Breast epithelium (tissue), 3 donors: ENCODE measurements at regions not wholly inside any gene's neighbourhood (a gene's known extent, or its start where the extent isn't known, plus 50 kb on each side); places are given as distances from the start of the nearest gene placed in this dataset.

Experiments
- POLR2A ChIP-seq: fragments of 450-650 bp; IDR thresholded peaks from one replicate; pipeline ENCODE4 v1.6.1; 2016; ENCODE audit warnings: antibody characterized with exemption, mild to moderate bottlenecking, moderate library complexity
- TF ChIP-seq, protein P1 (sequence below), 3 donors: fragments of 450-650 bp; IDR thresholded peaks; one replicate each; pipeline ENCODE4 v1.5.1; 2016 to 2017; ENCODE audit warnings: antibody characterized with exemption in 3 of 3, mild to moderate bottlenecking in 3 of 3, moderate library complexity in 3 of 3

DNA sequence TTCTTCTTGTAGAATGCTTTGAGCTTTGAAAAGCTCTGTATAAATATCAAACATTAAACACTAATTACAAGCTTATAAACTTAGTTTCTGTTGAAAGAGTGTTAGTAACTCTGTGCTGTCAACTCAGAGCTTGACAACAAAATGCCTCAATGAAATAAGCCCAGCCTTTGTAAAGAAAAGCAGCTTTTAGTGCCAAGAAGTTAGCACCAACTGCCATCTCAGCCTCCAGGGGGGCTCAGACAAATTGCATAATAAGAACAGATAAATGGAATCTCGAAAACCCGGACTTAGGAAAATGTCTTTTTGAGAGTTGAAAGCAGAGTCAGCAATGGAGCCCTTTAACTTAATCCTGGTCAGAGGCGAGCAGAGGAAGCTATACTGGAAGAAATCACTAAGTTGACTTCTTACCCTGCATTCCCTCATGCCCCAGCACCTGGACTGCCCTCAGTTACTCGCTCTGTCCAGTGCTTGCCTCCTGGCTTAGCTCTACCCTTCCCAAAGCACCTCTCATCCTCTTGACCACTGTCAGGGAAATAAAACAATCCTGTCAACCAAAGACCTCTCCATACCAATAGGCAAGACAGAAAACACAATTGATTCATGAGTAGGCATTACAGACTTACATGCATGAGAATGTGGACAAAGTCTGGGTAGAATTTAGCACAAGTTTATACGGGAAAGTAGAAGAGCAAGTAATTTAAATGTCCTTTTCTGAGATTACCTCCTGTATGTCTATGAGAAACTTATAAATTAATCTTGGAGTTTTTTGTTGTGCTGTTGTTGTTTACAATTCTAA is 352.7 kb downstream of the ZNF608 start:
- no peak for TF ChIP-seq POLR2A
- TF ChIP-seq, protein P1, sequence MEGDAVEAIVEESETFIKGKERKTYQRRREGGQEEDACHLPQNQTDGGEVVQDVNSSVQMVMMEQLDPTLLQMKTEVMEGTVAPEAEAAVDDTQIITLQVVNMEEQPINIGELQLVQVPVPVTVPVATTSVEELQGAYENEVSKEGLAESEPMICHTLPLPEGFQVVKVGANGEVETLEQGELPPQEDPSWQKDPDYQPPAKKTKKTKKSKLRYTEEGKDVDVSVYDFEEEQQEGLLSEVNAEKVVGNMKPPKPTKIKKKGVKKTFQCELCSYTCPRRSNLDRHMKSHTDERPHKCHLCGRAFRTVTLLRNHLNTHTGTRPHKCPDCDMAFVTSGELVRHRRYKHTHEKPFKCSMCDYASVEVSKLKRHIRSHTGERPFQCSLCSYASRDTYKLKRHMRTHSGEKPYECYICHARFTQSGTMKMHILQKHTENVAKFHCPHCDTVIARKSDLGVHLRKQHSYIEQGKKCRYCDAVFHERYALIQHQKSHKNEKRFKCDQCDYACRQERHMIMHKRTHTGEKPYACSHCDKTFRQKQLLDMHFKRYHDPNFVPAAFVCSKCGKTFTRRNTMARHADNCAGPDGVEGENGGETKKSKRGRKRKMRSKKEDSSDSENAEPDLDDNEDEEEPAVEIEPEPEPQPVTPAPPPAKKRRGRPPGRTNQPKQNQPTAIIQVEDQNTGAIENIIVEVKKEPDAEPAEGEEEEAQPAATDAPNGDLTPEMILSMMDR (IDR thresholded peaks at IDR 0.05), result no peak
